H1 (cell line): ENCODE measurements at regions not wholly inside any gene's neighbourhood (a gene's known extent, or its start where the extent isn't known, plus 50 kb on each side); places are given as distances from the start of the nearest gene placed in this dataset.

Source experiments
- CTCF ChIA-PET: fragments of 300-600 bp; sonication (Branson Sonifier 250); formaldehyde crosslinking; loops from one replicate; lab custom pipeline; 2021; ENCODE audit not compliant: partially characterized antibody; lab: Charles Lee
- POLR2A ChIA-PET: fragments of 300-600 bp; sonication (Branson Sonifier 250); formaldehyde crosslinking; loops from one replicate; lab custom pipeline; 2021; ENCODE audit warnings: inconsistent platforms; ENCODE audit not compliant: partially characterized antibody; lab: Charles Lee
- DNase-seq, 2 experiments: peaks; one replicate each; pipeline versions ENCODE4 v3.0.0 to v3.0.0-alpha.2; 2010 to 2022; ENCODE audit warnings: low spot score in 2 of 2, low read depth in 1 of 2, mixed read lengths in 1 of 2
- FAIRE-seq: peaks from 2 replicates; lab custom pipeline; 2011; peaks lifted over from hg19 to GRCh38; lab: Jason Lieb, UNC
- H2AFZ ChIP-seq: 2 replicates; pipeline ENCODE4 v1.8.1; 2012; ENCODE audit warnings: low read length, inconsistent platforms
- H2AK5ac ChIP-seq: 2 replicates; pipeline ENCODE4 v1.6.1; 2013; ENCODE audit warnings: low read depth, low read length
- H2BK120ac ChIP-seq: replicated peaks from 2 replicates; pipeline ENCODE3; 2013; ENCODE audit warnings: low read depth, low read length, inconsistent platforms
- H2BK12ac ChIP-seq: 2 replicates; pipeline ENCODE4 v1.6.1; 2013; ENCODE audit warnings: low read depth, low read length
- H2BK15ac ChIP-seq: 2 replicates; pipeline ENCODE4 v1.6.1; 2013; ENCODE audit warnings: low read length
- H2BK20ac ChIP-seq: 2 replicates; pipeline ENCODE4 v1.6.1; 2013; ENCODE audit warnings: low read length
- H2BK5ac ChIP-seq: 2 replicates; pipeline ENCODE4 v1.6.1; 2013; ENCODE audit warnings: low read depth, low read length
- H3K14ac ChIP-seq: 2 replicates; pipeline ENCODE4 v1.6.1; 2013; ENCODE audit warnings: inconsistent platforms; ENCODE audit not compliant: insufficient read length
- H3K18ac ChIP-seq: 2 replicates; pipeline ENCODE4 v1.6.1; 2013; ENCODE audit warnings: low read length; ENCODE audit errors: extremely low read depth
- H3K23ac ChIP-seq: 2 replicates; pipeline ENCODE4 v1.6.1; 2013; ENCODE audit warnings: inconsistent platforms; ENCODE audit not compliant: insufficient read length
- H3K23me2 ChIP-seq: 2 replicates; pipeline ENCODE4 v1.6.1; 2013; ENCODE audit warnings: low read depth, low read length
- H3K27ac ChIP-seq: 2 replicates; pipeline ENCODE4 v1.6.1; 2011; ENCODE audit warnings: low read depth, low read length, inconsistent platforms
- H3K27me3 ChIP-seq, 4 experiments: replicated peaks in 1 of 4; 1 replicate in 1 of 4; 2 replicates in 3 of 4; pipeline versions ENCODE4 v1.6.1 to v1.8.1; 2011 to 2013; ENCODE audit warnings: low read length in 3 of 4, mild to moderate bottlenecking in 3 of 4, inconsistent platforms in 2 of 4, mixed read lengths in 2 of 4, moderate library complexity in 1 of 4; ENCODE audit not compliant: control insufficient read depth in 3 of 4, insufficient read depth in 3 of 4; ENCODE audit errors: extremely low read depth in 1 of 4
- H3K36me3 ChIP-seq, 4 experiments: 2 replicates each; pipeline versions ENCODE4 v1.6.1 to v1.8.1; 2011 to 2013; ENCODE audit warnings: mild to moderate bottlenecking in 4 of 4, low read length in 3 of 4, moderate library complexity in 2 of 4, control low read depth in 1 of 4, inconsistent platforms in 1 of 4; ENCODE audit not compliant: insufficient read depth in 4 of 4, control insufficient read depth in 2 of 4
- H3K4ac ChIP-seq: replicated peaks from 2 replicates; pipeline ENCODE3; 2013; ENCODE audit warnings: low read length, low read depth, mixed read lengths, inconsistent platforms; ENCODE audit not compliant: insufficient read length
- H3K4me1 ChIP-seq, 4 experiments: replicated peaks in 1 of 4; 1 replicate in 1 of 4; 2 replicates in 3 of 4; pipeline versions ENCODE4 v1.6.1 to v1.8.1; 2011 to 2013; ENCODE audit warnings: low read length in 3 of 4, inconsistent platforms in 2 of 4, mixed read lengths in 1 of 4; ENCODE audit not compliant: insufficient read depth in 4 of 4, control insufficient read depth in 3 of 4
- H3K4me2 ChIP-seq, 2 experiments: 2 replicates each; pipeline versions ENCODE4 v1.6.1 to v1.8.1; 2011 to 2013; ENCODE audit warnings: low read depth in 2 of 2, low read length in 2 of 2, control low read depth in 1 of 2, inconsistent platforms in 1 of 2, mild to moderate bottlenecking in 1 of 2; ENCODE audit not compliant: insufficient read depth in 1 of 2
- H3K4me3 ChIP-seq, 4 experiments: fragments of 200-600, 300-600 bp in 1 of 4; sonication (generic), shearing (Covaris generic), sonication (Bioruptor Twin) in 1 of 4; 2 replicates each; pipeline versions ENCODE4 v1.5.1 to v1.8.1; 2011 to 2016; ENCODE audit warnings: low read length in 4 of 4, low read depth in 3 of 4, control low read depth in 2 of 4, inconsistent platforms in 2 of 4, mild to moderate bottlenecking in 2 of 4, mixed read lengths in 1 of 4, moderate library complexity in 1 of 4; ENCODE audit not compliant: insufficient read depth in 2 of 4; ENCODE audit errors: extremely low read depth in 1 of 4
- H3K56ac ChIP-seq: replicated peaks from 2 replicates; pipeline ENCODE3; 2013; ENCODE audit warnings: low read depth, mild to moderate bottlenecking, mixed read lengths, low read length, inconsistent platforms; ENCODE audit not compliant: insufficient read length
- H3K79me1 ChIP-seq: 2 replicates; pipeline ENCODE4 v1.6.1; 2013; ENCODE audit warnings: low read depth, low read length, control low read depth
- H3K79me2 ChIP-seq, 2 experiments: 2 replicates each; pipeline versions ENCODE4 v1.6.1 to v1.8.1; 2012 to 2013; ENCODE audit warnings: low read length in 2 of 2, mild to moderate bottlenecking in 2 of 2, inconsistent platforms in 1 of 2; ENCODE audit not compliant: insufficient read depth in 2 of 2, control insufficient read depth in 1 of 2
- H3K9ac ChIP-seq, 4 experiments: replicated peaks in 1 of 4; 1 replicate in 1 of 4; 2 replicates in 3 of 4; pipeline versions ENCODE4 v1.6.1 to v1.8.1; 2011 to 2013; ENCODE audit warnings: low read depth in 3 of 4, low read length in 3 of 4, control low read depth in 2 of 4, mild to moderate bottlenecking in 2 of 4, moderate library complexity in 2 of 4, inconsistent platforms in 1 of 4; ENCODE audit errors: extremely low read depth in 1 of 4
- H3K9me3 ChIP-seq, 2 experiments: 2 replicates each; pipeline versions ENCODE4 v1.6.1 to v1.8.1; 2012 to 2013; ENCODE audit warnings: mild to moderate bottlenecking in 2 of 2, moderate library complexity in 2 of 2, control low read depth in 1 of 2, inconsistent platforms in 1 of 2, low read depth in 1 of 2, low read length in 1 of 2, mixed read lengths in 1 of 2; ENCODE audit not compliant: insufficient read depth in 2 of 2
- H4K20me1 ChIP-seq, 2 experiments: replicated peaks in 1 of 2; 2 replicates each; pipeline versions ENCODE3 to v1.8.1; 2011 to 2013; ENCODE audit warnings: inconsistent platforms in 2 of 2, low read length in 2 of 2, mild to moderate bottlenecking in 1 of 2; ENCODE audit not compliant: insufficient read depth in 2 of 2, control insufficient read depth in 1 of 2
- H4K5ac ChIP-seq: 2 replicates; pipeline ENCODE4 v1.6.1; 2013; ENCODE audit warnings: low read length, low read depth, mixed read lengths, inconsistent platforms; ENCODE audit not compliant: insufficient read length
- H4K8ac ChIP-seq: 2 replicates; pipeline ENCODE4 v1.8.0; 2013; ENCODE audit warnings: mild to moderate bottlenecking, moderate library complexity, low read length, inconsistent platforms; ENCODE audit not compliant: insufficient read depth; ENCODE audit errors: extremely low read depth
- H4K91ac ChIP-seq: replicated peaks from 2 replicates; pipeline ENCODE3; 2013; ENCODE audit warnings: low read length, mixed read lengths, inconsistent platforms; ENCODE audit not compliant: insufficient read length
- EZH2 ChIP-seq: fragments of 200-600 bp; sonication (generic); IDR thresholded peaks from 2 replicates; pipeline ENCODE4 v1.7.1; 2012; ENCODE audit warnings: low read depth, mild to moderate bottlenecking, moderate library complexity, low read length, inconsistent platforms; ENCODE audit not compliant: severe bottlenecking
- RAD21 ChIP-seq, 2 experiments: IDR thresholded peaks in 1 of 2; conservative IDR thresholded peaks in 1 of 2; 2 replicates each; pipeline ENCODE4 v1.6.1; 2011; ENCODE audit warnings: low read depth in 2 of 2, low read length in 2 of 2, improper control_type of control experiment in 1 of 2, inconsistent platforms in 1 of 2, mild to moderate bottlenecking in 1 of 2, moderate library complexity in 1 of 2
- WGBS, 2 experiments: shearing (Covaris generic) in 1 of 2; methylation state at CpG; one replicate each; pipeline versions ENCODE4 v1.1.6 to v1.1.7; 2013 to 2015; ENCODE audit warnings: low lambda C conversion rate in 2 of 2, mixed read lengths in 2 of 2, inconsistent platforms in 1 of 2, low coverage in 1 of 2, missing lambda C conversion rate in 1 of 2; ENCODE audit not compliant: insufficient replicate concordance in 2 of 2, insufficient coverage in 1 of 2, insufficient read length in 1 of 2; ENCODE audit errors: extremely low coverage in 1 of 2, missing lambda C conversion rate in 1 of 2; 5-methylcytosine and 5-hydroxymethylcytosine counted together
- TF ChIP-seq, protein P1 (sequence below), 3 experiments: IDR thresholded peaks; 1 replicate in 2 of 3; 2 replicates in 1 of 3; pipeline versions ENCODE4 v1.5.1 to v1.6.1; 2011; ENCODE audit warnings: low read length in 3 of 3, mild to moderate bottlenecking in 3 of 3, inconsistent platforms in 2 of 3, low read depth in 1 of 3, moderate library complexity in 1 of 3; ENCODE audit not compliant: insufficient read depth in 1 of 3; ENCODE audit errors: control extremely low read depth in 1 of 3

DNA sequence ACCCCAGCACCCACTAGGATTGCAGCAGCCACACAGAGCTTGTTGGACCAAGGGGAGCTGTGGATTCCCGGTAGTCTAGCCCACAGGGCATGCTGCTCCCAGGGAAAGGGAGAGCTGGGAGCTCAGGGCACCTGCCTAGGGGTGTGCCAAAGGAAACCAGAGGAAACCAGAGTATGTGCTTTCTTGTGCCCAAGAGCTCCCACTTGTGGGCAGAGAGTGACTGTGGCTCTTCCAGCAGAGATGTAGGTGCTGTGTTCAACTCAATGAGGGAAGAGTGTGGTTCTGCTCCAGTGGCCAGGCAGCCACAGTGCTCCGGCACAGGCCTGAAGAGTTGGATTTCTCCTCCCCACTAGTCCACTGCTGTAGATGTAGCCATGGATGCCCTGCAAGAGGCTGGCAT lies 1050.0 kb upstream of the INTU start:
- H3K14ac ChIP-seq = no peak overlapping the region
- no peaks in the 10 kb centered on the region for H3K36me3 ChIP-seq
- no peaks in the 10 kb centered on the region for H3K79me1 ChIP-seq
- peaks cover 0 to 2% (median 0%) of the 10 kb centered on the region in 4 experiments; a peak in 3 of 7 replicates for H3K4me1 ChIP-seq
- WGBS, 2 experiments = 85% methylated on average over 2 of the region's 2 CpGs; no CpG with 5 or more reads in 1 of the 2 experiments
- peak overlapping the region; percentile 29; the same call in 1 of the 2 replicates for H2BK15ac ChIP-seq
- DNase-seq (peak in 1 of 2 experiments; percentile 44), FAIRE-seq (no peak)
- H4K5ac ChIP-seq = no peak overlapping the region
- no peak overlapping the region for H2AFZ ChIP-seq
- TF ChIP-seq RAD21 (IDR thresholded peaks at IDR 0.05 in 1 of 2, conservative IDR thresholded peaks at IDR 0.05 in 1 of 2; ENCODE audit: low read depth in 2 of 2, low read length in 2 of 2) (peak; percentile 60 to 61), EZH2 (no peak)
- TF ChIP-seq, protein P1, sequence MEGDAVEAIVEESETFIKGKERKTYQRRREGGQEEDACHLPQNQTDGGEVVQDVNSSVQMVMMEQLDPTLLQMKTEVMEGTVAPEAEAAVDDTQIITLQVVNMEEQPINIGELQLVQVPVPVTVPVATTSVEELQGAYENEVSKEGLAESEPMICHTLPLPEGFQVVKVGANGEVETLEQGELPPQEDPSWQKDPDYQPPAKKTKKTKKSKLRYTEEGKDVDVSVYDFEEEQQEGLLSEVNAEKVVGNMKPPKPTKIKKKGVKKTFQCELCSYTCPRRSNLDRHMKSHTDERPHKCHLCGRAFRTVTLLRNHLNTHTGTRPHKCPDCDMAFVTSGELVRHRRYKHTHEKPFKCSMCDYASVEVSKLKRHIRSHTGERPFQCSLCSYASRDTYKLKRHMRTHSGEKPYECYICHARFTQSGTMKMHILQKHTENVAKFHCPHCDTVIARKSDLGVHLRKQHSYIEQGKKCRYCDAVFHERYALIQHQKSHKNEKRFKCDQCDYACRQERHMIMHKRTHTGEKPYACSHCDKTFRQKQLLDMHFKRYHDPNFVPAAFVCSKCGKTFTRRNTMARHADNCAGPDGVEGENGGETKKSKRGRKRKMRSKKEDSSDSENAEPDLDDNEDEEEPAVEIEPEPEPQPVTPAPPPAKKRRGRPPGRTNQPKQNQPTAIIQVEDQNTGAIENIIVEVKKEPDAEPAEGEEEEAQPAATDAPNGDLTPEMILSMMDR (IDR thresholded peaks at IDR 0.05; ENCODE audit: control extremely low read depth in 1 of 3, insufficient read depth in 1 of 3, low read depth in 1 of 3, low read length in 3 of 3) = peak; percentile 45 to 69 (median 46); a peak in 3 of 4 replicates
- no peaks in the 10 kb centered on the region for H4K20me1 ChIP-seq
- no peak overlapping the region for H4K8ac ChIP-seq
- H3K27me3 ChIP-seq = no peaks in the 10 kb centered on the region
- no peak overlapping the region for H3K4me2 ChIP-seq
- peak overlapping the region; percentile 14; the same call in 1 of the 2 replicates for H2BK12ac ChIP-seq
- no peaks in the 10 kb centered on the region for H3K9me3 ChIP-seq
- no peak overlapping the region for H3K56ac ChIP-seq
- H2BK120ac ChIP-seq = no peak overlapping the region
- no peaks in the 10 kb centered on the region for H3K79me2 ChIP-seq
- no peak overlapping the region for H3K27ac ChIP-seq
- no peaks in the 10 kb centered on the region for H3K23me2 ChIP-seq
- ChIA-PET CTCF (interaction anchor here (0.6 to 3.4 kb wide), 33 partner anchors 9 to 916 kb away, joined by 3 to 22 read pairs (median 4); no protein-coding TSS in a partner anchor), POLR2A (no interaction called here)
- H3K18ac ChIP-seq = no peak overlapping the region
- no peak overlapping the region for H3K9ac ChIP-seq
- no peak overlapping the region for H2BK5ac ChIP-seq
- H2BK20ac ChIP-seq = no peak overlapping the region; the same call in 1 of the 2 replicates
- no peak overlapping the region for H3K23ac ChIP-seq
- H3K4me3 ChIP-seq = no peak overlapping the region
- H3K4ac ChIP-seq = no peak overlapping the region
- no peak overlapping the region for H4K91ac ChIP-seq
- H2AK5ac ChIP-seq = no peak overlapping the region
